ENCODE measurements at regions not wholly inside any gene's neighbourhood (a gene's known extent, or its start where the extent isn't known, plus 50 kb on each side); places are given as distances from the start of the nearest gene placed in this dataset.
"Not testable (repeated sequence)": the region's sequence is repeated elsewhere in the genome, so short reads cannot be mapped to it uniquely, and the experiment has no call there.

DNA sequence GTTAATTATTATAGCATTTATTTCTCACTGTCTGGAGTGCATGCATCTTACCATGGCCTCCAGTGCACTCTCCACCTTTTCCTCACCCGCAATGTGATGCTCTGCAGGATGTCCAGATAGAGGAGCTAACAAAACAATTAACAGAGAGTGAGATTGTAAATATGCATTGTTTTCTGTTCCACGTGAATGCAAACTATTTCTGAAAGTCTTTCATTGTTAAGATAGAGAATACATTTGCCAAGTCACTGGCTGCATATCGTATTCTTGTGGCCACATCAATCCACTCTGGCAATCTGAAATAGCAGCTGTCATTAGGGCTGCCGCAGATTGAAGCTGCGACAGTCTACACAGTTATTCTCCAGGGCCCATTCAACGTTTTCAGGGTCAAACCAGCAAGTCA lies 143.8 kb downstream of the DUSP10 start:
- DNase-seq: no peak

DNA sequence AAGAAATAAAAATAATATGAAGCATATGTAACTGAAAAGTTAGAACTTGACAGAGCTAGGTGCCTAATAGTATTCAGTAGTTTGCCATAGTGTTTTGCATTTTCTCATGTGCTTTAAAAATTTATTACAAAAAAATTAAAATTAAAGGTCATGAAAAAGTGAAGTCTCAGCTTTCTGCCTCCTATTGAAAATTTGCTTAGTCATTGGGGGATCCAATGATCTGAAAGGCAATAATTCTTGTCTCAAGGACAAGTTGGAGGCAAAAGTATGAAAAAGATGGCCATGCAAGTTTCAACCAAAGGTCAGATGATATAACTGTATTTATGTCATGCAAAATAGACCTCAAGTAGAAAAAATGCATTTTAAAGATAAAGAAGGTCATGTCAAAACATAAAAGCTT lies 140.7 kb downstream of the DUSP10 start:
- no peak for DNase-seq

DNA sequence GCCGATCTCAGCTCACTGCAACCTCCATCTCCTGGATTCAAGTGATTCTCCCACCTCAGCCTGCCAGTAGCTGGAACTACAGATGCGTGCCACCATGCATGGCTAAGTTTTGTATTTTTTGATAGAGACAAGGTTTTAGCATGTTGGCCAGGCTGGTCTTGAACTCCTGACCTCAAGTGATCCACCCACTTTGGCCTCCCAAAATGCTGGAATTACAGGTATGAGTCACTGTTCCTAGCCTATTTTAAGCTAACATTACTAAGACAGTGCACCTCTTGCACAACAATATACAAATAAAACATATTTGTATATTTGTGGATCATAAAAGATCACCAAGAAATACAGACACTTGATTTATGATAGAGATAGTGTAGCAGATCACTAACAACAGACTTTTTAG lies 139.1 kb downstream of the DUSP10 start:
- DNase-seq: no peak

DNA sequence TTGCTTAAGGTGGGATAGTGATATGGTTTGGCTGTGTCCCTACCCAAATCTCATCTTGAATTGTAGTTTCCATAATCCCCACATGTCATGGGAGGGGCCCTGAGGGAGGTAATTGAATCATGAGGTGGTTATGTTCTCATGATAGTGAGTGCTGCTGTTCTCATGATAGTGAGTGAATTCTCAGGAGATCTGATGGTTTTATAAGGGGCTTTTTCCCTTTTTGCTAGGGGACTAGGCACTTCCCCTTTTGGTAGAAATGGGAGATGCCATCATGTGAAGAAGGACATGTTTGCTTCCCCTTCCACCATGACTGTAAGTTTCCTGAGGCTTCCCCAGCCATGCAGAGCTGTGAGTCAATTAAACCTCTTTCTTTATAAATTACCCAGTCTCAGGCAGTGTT lies 137.5 kb downstream of the DUSP10 start:
- not testable (repeated sequence) for DNase-seq

DNA sequence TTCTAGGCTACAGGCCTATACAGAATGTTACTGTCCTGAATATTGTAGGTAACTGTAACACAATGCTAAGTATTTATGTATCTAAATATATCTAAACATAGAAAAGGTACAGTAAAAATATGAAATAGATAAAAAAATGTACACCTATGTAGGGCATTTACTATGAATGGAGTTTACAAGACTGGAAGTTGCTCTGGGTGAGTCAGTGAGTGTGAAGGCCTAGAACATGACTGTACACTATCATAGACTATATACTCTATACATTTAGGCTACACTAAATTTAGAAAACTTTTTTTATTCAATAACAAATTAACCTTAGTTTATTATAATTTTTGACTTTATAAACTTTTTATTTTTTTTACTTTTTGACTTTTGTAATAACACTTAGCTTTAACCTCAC lies 136.9 kb downstream of the DUSP10 start:
- no peak for DNase-seq

DNA sequence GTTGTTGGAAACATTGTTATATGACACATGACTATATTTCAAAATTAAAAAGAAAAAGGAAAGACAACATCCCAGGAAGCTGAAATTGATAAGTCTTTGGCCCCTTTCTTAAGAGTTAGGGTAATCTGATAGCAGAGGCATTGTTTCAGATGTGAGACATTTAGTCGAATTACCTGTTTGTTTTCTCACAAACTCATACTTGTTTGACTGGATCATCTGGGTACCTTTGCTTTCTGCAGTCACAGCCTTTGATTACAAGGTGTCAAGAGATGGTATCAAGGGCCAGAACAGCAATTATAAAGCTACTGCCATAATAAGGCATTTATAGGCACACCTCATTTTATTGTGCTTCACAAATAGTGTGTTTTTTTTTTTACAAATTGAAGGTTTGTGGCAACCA lies 136.3 kb downstream of the DUSP10 start:
- no peak for DNase-seq

DNA sequence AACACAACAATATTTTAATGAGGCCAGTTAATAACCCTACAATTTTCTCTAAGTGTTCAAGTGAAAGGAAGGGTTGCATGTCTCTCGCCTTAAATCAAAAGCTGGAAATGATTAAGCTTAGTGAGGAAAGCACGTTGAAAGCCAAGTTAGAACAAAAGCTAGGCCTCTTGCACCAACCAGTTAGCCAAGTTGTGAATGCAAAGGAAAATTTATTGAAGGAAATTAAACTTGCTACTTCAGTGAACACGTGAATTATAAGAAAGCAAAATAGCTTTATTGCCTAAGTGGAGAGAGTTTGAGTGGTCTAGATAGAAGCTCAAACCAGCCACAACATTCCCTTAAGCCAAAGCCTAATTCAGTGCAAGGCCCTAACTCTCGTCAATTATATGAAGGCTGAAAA lies 135.6 kb downstream of the DUSP10 start:
- no peak for DNase-seq

DNA sequence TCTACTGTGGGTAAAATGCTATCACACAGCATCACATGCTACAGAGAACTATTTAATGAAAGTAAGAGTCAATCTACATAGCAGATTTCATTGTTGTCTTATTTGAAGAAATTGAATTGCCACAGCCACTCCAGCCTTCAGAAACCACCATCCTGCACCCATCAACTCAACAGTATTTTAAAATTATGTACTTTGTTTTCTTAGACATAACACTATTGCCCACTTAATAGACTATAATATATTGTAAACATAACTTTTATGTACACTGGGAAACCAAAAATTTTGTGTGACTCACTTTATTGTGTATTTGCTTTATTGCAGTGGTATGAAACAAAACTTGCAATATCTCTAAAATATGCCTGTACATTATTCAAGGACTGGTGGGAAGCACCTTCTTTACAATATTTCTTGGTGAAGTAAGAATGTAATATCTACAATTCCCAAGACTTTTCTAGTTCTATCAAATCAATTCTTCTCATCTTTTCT lies 133.0 kb downstream of the DUSP10 start:
- DNase-seq: no peak

DNA sequence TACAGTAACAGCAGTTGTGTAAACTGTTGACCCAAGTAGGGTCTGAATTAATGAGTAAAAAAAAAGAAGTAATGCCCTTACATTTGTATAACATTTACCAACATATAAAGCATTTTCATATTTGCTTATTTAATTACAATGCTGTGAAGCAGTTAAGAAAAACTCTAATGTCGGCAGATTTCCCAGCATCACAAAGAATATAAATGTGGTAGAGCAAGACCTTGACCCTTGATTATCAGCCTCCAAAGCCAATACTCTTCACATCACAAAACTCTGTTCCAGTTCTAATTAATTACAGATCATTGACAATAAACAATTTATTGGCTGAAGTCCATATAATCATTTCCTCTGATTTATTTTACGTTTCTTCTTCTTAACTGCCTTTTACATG lies 130.2 kb downstream of the DUSP10 start:
- no peak for DNase-seq

DNA sequence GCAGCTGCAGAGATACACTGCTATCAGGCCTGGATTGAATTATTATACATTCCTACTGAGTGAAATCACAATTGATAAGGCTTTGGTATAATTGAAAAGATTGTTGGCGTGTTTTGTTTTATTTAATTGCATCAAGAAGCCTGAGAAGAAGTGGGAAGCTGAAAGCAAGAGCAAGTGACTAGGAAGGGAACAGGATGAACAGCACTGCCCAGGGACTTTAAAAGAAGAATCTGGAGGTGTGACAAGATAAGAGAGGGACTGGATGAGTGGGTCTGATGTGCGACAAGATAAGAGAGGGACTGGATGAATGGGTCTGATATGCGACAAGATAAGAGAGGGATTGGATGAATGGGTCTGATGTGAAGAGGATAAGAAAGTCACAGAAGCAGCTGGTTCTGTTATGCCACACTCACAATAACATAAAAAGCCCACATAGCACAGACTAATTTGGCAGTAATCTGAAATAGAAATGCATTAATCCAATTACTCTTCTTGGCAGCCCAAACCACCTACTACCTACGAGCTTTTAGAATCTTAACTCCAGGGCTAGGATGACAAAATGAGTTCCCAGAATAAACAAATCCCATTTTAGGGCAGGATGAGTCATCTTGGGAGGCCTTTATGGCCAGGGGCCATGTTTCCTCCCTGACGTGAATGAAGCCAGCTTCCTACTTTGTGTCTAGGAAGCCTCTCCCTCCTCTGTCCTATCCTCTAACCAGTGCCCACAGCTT lies 129.7 kb downstream of the DUSP10 start:
- DNase-seq: no peak

DNA sequence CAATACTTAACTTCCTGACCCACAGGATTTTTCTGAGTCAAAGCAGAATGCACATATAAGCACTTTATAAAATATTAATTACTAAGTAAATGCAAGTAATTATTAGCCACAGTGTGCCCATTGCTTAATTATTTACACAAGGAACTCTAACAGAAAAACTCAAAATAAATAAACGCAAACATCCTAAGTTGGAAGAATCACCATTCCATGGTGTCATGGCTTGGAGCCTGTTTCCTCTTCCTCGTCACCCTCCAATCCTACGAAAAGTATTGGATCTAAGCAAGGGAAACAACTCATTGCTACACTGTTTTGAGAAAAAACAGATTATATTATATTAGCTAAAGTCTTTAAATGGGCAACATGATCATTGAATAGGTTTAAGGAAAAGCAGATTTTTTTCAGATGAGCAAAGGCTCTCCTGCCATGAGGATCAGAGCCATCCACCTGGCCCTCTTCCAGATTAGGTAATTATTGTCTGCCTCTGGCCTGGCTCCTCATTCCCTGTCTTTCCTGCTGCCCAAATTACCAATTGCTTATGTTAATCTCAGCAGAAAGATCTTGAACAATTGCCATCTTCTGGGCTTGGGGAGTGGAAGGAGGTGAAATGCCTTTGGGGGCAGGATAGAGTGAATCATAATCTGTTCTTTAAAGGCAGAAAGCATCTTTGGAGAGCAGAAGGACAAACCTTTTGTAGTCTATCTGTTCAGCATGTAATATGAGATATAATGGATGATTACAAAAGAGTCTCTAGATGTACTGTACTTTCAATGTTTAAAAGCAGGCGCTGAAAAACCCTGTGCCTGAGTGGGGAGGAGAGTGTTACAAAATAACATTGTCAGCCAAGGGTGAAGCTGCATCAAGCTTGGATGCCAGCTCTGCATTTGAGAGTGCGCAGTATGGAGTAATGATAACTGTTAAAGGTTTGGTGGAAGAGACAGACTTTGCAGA lies 121.2 kb downstream of the DUSP10 start:
- DNase-seq: no peak

DNA sequence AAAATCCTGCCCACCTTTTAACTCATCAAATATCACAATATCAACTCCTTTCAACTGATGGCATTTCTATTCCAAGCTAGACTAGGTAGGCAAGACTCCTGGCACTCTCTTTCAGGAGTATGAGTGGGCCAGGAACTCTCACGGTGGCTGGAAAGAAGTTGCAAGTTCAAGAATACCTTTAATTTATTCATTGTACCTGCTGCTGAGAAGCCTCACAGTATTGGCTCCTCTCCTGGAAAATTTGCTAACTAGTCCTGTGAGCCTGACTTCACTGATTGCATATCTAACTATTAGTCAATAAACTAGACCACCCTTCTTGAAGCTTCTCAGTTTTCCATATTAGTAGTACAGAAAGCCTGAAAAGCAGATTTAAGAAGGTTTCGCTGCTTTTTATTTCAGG lies 120.2 kb downstream of the DUSP10 start:
- no peak for DNase-seq

DNA sequence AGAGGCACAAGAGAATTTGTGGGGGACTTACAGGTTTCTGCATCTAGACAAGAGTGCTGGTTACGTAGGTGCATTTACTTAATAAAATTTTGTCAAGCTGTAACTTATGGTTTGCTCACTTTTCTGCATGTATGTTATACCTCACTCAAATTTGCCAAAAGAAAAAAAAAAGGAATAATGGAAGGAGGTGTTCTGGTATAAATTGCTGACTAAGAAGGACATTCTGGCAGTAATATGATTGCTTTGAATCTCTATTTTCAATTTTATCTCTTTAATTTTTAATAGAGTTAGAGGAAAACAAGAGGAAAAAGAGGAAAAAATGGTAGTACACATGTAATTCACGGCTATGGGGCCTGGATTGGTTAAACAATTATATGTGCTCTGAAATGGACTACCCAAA lies 119.5 kb downstream of the DUSP10 start:
- DNase-seq: no peak

DNA sequence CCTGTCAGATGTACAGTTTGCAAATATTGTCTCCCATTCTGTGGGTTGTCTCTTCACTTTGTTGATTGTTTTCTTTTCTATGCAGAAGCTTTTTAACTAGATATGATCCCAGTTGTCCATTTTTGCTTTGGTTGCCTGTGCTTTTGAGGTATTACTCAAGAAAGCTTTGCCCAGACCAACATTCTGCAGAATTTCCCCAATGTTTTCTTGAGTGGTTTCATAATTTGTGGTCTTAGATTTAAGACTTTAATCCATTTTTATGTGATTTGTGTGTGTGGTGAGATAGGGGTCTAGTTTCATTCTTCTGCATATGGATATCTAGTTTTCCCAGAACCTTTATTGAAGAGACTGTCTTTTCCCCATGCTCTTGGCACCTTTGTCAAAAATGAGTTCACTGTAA lies 116.9 kb downstream of the DUSP10 start:
- DNase-seq: no peak

DNA sequence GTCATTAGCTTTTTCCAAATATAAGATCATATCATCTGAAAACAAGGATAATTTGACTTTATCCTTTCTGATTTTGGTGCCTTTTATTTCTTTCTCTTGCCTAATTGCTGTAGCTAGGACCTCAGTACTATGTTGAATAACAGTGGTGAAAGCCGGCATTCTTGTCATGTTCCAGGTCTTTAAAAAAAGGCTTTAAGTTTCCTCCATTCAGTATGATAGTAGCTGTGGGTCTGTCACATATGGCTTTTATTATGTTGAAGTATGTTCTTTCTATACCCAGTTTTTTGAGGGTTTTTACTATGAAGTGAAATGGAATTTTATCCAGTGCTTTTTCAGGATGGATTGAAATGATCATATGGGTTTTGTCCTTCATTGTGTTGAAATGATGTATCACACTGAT lies 115.8 kb downstream of the DUSP10 start:
- no peak for DNase-seq

DNA sequence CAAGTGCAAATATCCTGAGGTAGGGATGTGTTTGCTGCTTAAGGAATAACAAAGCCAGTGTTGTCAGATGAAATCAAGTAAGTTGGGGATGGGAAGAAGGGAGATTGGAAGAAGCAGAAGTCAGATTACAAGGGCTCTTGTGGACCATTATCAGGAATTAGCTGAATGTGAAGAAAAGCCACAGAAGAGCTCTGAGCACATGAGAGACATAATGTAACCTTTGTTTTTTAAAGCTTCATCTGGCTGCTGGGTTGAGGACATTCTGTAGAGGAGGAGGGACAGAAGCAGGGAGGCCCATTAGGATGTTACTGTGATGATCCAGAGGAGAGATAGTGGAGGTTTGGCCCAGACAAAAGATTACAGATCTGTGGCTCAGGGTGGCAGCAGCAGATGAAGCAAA lies 111.7 kb downstream of the DUSP10 start:
- DNase-seq: no peak

DNA sequence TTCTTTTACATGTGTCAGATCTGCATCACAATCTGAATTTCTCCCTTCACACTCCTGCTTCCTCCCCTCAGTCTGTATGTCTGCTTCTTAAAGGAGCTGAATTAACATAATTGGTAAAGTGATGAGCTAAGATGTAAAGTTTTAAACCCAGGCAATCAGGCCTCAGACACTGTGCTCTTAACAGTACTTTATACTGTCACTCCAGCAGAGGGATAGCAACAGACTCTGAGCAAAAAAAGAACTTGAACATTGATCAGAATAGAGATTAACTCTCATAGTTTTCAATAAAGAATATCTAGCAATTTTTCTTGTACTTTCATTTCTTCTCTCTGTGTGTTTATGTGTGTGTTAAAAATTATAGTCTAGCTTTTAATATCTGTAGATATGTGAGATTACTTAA lies 110.3 kb downstream of the DUSP10 start:
- DNase-seq: no peak

DNA sequence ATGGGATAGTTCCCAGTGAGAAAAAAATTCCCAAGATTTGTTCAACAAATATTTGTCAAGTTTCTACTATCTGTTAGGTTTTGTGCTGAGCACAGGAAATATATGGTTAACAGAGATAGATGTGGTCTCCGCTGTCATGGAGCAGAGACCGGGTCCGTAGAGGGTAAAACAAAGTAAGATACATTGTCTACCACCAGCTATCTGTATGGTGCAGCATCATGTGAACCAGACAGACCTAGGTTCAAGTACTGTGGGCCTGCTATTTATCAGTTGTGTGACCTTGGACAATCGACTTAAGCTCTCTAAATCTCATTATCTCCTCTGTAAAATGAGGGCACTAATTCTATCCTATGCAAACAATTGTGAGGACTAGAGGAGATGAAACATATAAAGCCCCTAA lies 109.8 kb downstream of the DUSP10 start:
- no peak for DNase-seq

DNA sequence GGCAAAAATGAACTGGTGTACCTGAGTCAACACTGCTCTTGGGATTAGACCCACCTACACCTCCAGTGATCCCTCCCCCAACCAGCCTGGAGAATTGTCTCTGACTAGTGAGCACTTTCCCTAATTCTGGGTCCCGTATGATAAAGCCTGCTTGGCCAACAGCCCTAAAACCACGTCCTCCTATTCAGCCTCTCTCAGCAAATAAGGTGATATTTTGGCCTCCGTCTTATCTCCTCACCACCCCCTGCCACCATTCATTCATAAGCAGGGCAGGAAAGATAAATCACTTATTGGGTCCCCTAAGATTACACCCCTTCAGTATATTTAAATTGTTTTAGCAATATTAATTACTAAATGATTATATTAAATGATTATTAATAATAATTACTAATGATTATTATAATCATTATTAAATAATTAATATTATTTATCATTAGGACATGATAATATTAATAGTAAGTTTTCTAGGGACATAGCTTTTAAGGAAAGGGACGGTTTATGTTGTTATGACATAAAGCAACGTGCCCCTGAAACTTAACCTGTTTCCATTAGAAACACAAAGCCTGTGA lies 108.0 kb downstream of the DUSP10 start:
- DNase-seq: no peak

DNA sequence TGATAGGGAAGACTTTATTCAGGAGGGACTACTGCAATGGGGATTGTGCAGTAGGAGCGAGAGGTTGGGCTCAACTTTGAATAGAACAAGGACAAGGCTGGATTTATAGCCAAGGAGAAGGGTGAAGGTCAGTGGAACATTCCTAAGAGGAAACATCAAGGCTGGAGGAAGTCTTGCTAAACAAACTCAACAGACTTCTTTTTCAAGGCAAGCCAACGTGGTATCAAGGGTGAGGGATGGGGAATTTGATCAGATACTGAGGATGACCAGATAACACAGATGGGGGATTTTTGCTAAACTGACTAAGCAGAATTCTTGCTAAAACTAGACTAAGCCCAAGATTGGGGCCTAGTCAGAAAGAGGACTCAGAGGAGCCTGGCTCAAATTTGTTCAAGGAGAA lies 107.3 kb downstream of the DUSP10 start:
- DNase-seq: no peak

DNA sequence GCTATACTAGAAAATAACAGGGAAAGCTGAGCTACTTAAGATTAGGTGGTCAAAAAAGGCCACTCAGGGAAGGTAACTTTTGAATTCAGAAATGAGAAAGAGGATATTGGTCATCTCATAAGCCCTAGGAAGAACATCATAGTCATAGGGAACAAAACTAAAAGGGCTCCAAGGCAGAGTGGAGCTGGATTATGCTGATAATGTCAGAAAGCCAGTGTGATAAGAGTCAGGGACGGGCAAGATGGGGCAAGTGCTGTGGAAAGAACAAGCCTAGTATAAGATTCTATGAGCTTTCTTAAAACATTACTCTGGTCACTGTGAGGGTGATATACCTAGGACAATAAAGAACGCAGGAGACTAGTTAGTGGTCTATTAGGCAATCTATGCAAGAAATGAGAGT lies 106.6 kb downstream of the DUSP10 start:
- DNase-seq: no peak

DNA sequence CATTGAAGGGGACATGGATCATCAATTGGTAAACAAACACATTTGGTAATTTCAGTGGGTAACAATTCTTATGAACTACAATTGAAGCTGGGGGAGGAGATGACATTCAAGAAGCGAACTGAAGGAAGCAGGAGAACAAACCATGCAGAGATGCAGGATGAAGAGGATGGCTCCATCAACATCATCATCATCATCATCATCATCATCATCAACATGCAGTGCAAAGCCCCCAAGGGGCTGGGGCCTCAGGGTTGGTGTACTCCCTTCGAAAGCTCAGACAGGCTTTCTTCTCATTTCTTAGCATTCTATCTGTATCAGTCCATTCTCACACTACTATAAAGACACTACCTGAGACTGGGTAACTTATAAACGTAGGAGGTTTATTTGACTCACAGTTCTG lies 105.8 kb downstream of the DUSP10 start:
- DNase-seq: no peak

DNA sequence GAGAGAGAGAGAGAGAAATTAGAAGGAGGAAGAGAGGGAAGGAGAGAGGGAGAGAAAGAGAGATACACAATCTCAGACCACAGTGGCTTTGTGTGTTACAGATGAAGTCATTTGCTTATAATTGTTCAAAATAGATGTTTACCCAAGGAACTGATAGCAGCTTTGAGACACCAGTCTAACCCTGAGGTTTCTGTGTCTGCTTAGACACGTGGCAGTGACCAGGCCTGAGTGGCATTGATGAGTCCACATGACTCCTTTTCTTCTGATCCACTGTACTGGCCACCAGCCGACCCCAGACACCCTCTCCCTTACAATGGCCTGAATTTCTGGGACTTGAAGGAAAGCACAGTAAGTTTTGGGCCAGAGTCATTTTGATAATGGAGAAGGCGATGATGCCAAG lies 104.9 kb downstream of the DUSP10 start:
- DNase-seq: no peak

DNA sequence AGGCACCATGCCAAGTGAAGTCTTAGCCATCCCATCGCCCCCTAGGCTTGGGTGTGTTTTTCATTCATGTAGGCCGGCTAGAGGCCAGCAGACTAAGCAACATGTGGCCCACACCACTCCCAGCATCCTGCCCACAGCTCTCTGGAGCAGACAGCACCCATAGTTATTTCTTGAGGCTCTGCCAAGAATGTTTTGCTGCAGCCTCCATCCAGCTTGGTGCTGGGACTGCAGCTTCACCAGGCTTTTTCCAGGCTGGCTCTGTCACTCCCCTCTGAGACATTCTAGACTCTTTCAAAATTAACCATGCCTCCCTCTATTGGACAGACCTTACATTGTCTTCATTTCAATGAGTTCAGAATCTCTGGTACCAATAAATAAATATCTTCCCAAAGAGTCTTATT lies 104.2 kb downstream of the DUSP10 start:
- DNase-seq: no peak
